NCI-H1417 (cell line): ENCODE measurements at regions not wholly inside any gene's neighbourhood (a gene's known extent, or its start where the extent isn't known, plus 50 kb on each side); places are given as distances from the start of the nearest gene placed in this dataset.
"Not testable (repeated sequence)": the region's sequence is repeated elsewhere in the genome, so short reads cannot be mapped to it uniquely, and the experiment has no call there.

Source experiments
- DNase-seq, 3 experiments: peaks; one replicate each; lab custom pipeline; 2025; lab: John Stamatoyannopoulos, UW

GRCh38 chr4:28075401-28075956 lies 1214.8 kb downstream of the STIM2 start:
- DNase-seq = no peak

DNA sequence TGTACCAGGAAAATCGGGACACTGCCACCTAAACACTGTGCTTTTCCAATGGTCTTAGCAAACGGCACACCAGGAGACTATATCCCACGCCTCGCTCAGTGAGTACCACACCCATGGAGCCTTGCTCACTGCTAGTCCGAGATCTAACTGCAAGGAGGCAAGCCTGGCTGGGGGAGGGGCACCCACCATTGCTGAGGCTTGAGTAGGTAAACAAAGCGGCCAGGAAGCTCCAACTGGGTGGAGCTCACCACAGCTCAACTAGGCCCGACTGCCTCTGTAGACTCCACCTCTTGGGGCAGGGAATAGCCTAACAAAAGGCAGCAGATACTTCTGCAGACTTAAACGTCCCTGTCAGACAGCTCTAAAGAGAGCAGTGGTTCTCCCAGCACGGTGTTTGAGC lies 1216.6 kb downstream of the STIM2 start:
- DNase-seq = not testable (repeated sequence)

DNA sequence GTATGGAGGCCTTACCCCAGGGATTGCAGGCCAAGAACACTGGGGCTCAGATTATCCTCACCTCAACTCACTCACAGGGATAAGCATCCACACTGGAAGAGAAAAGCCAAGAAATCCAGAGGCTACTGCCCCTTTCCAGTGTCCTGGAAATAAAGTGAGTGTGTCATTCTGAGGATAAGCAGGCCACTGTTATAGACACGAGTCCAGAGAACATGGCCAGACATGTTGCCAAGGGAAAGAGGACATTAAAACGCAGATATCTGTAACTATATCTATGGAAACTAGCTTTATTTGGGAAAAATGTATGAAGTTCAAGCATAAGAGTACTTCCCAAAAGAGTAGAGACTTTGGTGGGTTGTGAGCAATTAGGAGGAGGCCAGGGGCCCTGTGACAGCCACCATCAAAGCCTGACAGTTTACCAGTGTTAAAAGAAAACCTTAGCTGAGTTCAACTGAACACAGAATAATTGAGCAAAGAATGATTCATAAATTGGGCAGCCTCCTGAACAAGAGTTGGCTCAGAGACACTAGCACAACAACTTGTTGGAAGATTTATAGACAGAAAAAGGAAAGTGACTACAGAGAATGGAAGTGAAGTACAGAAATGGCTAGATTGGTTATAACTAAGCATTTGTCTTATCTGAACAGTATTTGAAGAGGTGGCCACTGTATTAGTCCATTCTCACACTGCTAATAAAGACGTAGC lies 1222.2 kb downstream of the STIM2 start:
- DNase-seq = no peak

GRCh38 chr4:28092610-28093009 lies 1232.0 kb downstream of the STIM2 start:
- DNase-seq = no peak

- DNase-seq = peak in 2 of 3 experiments; percentile 54 to 90
Observed at GRCh38 chr4:28093071-28093470, 1232.4 kb downstream of the STIM2 start.

DNA sequence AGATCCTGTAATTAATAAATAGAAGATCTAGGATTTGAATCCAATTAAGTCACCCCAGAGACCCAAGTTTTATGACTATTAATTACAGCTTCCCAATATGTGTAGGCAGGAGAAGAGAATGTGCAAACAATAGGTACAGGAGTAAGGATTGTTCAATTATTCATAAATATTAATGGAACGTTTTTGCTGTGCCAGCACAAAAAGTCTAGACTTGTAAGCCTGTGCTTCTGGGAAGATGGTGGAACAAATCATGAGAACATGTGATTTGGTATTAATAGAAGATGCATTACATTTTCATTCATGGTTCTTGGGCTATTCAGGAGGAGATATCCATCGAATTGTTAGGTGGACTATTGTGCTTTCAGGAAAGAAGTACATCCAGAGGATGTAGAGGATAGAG lies 1240.9 kb downstream of the STIM2 start:
- peak in 1 of 3 experiments; percentile 7 for DNase-seq

- DNase-seq = no peak
Observed at GRCh38 chr4:28105271-28105859, 1244.7 kb downstream of the STIM2 start.

- DNase-seq = no peak
Observed at GRCh38 chr4:28106155-28106554, 1245.5 kb downstream of the STIM2 start.

DNA sequence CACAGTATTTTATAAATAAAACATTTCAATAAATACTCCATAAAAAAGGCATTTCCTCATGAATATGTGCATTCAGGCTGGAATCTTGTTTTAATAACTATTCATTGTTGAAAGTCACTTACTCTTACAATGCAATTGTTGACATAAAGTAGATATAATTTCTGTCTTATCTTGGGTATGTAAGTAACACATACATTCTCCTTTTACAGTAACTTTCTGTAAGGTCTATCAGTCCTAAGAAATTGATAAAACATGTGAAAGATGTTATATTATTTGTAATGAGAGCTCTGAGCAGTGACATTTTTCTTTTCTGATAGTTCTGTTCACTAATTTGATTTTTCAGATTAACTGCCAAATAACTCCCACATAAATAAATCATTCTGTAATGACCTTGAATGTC lies 1249.2 kb downstream of the STIM2 start:
- DNase-seq = no peak

- not testable (repeated sequence) for DNase-seq
Observed at GRCh38 chr4:28112691-28113335, 1252.2 kb downstream of the STIM2 start.

- not testable (repeated sequence) for DNase-seq
Observed at GRCh38 chr4:28113586-28113985, 1252.9 kb downstream of the STIM2 start.

DNA sequence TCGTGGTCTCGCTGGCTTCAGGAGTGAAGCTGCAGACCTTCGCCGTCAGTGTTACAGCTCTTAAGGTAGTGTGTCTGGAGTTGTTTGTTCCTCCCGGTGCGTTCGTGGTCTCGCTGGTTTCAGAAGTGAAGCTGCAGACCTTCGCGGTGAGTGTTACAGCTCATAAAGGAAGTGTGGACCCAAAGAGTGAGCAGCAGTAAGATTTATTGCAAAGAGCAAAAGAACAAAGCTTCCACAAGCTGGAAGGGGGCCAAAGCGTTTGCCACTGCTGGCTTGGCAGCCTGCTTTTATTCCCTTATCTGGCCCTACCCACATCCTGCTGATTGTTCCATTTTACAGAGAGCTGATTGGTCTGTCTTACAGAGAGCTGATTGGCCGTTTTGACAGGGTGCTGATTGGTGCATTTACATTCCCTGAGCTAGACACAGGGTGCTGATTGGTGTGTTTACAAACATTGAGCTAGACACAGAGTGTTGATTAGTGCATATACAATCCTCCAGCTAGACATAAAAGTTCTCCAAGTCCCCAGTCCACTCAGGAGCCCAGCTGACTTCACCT lies 1256.0 kb downstream of the STIM2 start:
- not testable (repeated sequence) for DNase-seq

- DNase-seq = no peak
Observed at GRCh38 chr4:28117084-28117682, 1256.5 kb downstream of the STIM2 start.

- DNase-seq = no peak
Observed at GRCh38 chr4:28146191-28146590, 1285.5 kb downstream of the STIM2 start.

DNA sequence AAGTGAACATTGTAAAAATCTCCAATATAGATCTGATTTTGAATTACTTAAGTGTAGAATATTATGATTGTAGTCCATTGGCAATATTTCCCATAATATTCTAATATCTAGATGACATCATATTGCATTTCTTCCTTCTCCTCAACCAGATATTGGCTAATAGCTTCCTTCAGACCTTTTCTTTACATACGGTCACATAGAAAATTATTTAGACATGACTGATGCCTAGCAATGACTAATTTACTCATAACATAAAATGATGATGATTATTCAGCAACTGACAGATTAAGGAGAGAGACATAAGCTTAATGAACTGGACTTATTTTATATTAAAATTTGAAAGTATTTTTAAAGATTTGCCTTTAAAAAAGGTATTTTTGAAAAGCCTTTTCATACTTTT lies 1287.6 kb downstream of the STIM2 start:
- DNase-seq = no peak

DNA sequence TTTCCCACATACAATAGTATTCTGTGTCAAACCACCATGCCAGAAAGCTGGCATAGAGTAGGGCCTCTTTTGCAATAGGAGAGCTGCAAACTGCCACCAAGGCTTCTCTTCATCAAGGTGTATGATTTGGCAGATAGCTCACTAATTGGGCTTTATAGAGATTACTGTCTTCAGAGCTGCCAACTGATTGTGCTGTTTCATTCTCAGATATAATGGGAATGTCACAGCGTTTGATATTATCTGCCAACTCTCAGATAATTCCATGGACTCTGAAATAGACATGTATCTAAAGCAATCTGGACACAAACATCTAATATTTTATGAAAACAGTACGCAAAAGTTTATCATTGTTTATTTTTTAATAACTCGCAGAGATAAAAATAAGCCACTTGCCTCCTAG lies 1289.1 kb downstream of the STIM2 start:
- DNase-seq = no peak

DNA sequence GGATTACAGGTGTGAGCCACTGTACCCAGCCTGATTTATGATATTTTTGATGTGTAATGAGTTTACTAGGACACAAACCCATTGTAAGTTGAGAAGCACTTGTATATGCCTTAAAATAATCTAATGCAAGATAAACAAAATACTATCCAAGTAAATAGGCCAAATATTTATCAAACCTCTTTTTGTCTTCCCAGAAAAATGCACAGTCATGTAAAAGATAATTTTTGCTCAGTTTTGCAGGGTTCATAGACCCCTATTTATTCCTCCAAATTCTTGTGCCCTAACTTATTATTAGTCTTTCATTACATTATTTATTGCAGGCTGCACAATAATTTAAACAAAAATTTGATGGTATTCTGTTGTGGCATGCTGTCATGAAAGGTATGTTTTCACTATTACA lies 1290.7 kb downstream of the STIM2 start:
- no peak for DNase-seq

DNA sequence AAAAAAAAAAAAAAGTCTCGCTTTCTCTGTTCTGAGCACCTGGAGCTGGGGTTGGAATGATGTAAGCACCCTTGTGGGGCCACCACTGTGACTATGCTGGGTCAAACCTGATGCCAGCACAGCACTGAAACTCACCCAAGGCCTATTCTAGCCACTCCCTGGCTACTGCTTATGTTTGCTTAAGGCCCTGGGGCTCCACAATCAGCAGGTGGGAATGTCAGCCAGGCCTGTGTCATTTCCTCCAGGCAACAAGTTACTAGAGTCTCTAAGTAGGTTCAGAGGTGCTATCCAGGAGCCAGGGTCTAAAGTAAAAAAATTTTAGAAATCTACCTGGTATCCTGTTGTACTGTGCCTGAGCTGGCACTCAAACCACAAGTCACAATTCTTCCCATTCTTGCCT lies 1306.8 kb downstream of the STIM2 start:
- peak in 2 of 3 experiments; percentile 14 to 34 for DNase-seq

GRCh38 chr4:28176942-28177341 lies 1316.3 kb downstream of the STIM2 start:
- peak in 1 of 3 experiments; percentile 25 for DNase-seq

DNA sequence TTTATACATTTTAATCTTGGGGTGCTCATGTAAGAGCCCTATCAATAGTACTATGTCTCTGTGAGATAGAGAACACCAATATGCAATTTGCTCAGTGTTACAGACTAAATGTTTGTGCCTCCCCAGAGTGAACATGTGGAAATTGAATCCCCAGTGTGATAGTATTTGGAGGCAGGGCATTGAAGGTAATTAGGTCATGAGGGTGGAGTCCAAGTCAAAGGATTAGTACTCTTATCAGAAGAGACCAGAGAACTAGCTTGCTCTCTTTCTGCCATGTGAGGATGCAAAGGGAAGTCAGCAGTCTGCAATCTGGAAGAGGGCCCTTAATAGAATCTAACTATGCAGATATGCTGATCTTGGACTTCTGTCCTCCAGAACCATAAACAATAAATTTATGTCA lies 1317.0 kb downstream of the STIM2 start:
- DNase-seq = no peak

GRCh38 chr4:28179126-28179525 lies 1318.5 kb downstream of the STIM2 start:
- DNase-seq = no peak

DNA sequence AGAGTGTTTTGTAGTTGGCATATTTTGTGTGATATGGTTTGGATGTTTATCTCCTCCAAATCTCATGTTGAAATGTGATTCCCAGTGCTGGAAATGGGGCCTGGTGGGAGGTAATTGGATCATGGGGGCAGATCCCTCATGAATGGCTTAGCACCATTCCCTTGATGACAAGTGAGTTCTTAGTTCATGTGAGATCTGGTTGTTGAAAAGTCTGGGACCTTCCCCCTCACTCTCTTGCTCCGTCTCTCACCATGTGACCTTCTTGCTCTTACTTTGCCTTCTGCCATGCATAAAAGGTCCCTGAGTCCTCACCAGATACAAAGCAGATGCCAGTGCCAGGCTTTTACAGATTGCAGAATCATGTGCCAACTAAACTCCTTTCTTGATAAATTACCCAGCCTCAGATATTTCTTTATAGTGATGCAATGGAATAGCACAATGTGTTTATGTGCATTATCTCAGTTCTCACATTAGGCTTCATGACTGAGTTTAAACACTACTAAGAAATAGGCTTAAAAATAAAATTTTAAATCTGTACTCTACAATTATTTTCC lies 1348.8 kb downstream of the STIM2 start:
- DNase-seq = no peak
